ENCODE measurements at regions not wholly inside any gene's neighbourhood (a gene's known extent, or its start where the extent isn't known, plus 50 kb on each side); places are given as distances from the start of the nearest gene placed in this dataset.

DNA sequence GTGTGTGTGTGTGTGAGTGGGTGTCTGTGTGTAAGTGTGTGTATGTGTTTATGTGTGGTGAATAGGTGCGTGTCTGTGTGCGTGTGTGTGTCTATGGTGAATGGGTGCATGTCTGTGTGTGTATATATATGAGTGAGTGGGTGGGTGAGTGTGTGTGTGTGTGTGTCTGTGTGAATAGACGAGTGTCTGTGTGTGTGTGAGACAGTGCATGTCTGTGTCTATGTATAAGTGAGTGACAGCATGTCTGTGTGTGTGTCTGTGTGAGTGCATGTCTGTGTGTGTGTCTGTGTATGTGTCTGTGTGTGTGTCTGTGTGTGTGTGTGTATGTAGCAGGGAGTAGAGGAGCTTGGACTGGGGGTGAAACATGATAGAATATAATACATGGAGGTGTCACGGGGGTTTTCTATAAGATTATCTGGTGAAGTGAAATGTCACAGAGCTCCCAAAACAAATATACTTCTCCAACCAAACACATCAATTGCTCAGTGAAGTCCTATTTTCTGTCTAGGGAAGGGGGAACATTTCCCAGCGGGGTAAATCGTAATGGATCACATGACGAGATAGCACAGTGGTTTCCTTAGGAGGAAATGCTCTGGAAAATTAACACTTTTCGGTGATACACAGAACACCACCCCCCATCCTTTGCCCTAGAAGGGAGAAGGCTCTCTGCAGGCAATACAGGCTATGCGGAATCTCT, 723.3 kb upstream of the CELF2 start:
- TF ChIP-seq, protein P1, sequence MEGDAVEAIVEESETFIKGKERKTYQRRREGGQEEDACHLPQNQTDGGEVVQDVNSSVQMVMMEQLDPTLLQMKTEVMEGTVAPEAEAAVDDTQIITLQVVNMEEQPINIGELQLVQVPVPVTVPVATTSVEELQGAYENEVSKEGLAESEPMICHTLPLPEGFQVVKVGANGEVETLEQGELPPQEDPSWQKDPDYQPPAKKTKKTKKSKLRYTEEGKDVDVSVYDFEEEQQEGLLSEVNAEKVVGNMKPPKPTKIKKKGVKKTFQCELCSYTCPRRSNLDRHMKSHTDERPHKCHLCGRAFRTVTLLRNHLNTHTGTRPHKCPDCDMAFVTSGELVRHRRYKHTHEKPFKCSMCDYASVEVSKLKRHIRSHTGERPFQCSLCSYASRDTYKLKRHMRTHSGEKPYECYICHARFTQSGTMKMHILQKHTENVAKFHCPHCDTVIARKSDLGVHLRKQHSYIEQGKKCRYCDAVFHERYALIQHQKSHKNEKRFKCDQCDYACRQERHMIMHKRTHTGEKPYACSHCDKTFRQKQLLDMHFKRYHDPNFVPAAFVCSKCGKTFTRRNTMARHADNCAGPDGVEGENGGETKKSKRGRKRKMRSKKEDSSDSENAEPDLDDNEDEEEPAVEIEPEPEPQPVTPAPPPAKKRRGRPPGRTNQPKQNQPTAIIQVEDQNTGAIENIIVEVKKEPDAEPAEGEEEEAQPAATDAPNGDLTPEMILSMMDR (IDR thresholded peaks at IDR 0.05) = no peak
- TF ChIP-seq POLR2A (IDR thresholded peaks at IDR 0.05) = no peak
- no peak for TF ChIP-seq POLR2AphosphoS5 (IDR thresholded peaks at IDR 0.05; ENCODE audit: insufficient read depth in 1 of 2, low read depth in 1 of 2)
- DNase-seq (ENCODE audit: extremely low spot score in 2 of 2) = no peak
- H3K27ac ChIP-seq = no peak overlapping the region
- no peaks in the 10 kb centered on the region for H3K4me1 ChIP-seq
- no peaks in the 10 kb centered on the region for H3K27me3 ChIP-seq
- H3K4me3 ChIP-seq = no peak overlapping the region
- H3K9me3 ChIP-seq = no peaks in the 10 kb centered on the region
- no peaks in the 10 kb centered on the region for H3K36me3 ChIP-seq
- intact Hi-C loops (cut with DNase I) = no loop called here

- no peak for DNase-seq (ENCODE audit: extremely low spot score in 2 of 2)
- H3K4me3 ChIP-seq = no peak overlapping the region
- H3K9me3 ChIP-seq = no peaks in the 10 kb centered on the region
- H3K27ac ChIP-seq = no peak overlapping the region
- no peaks in the 10 kb centered on the region for H3K36me3 ChIP-seq
- TF ChIP-seq, protein P1 (IDR thresholded peaks at IDR 0.05) = no peak
- TF ChIP-seq POLR2A (IDR thresholded peaks at IDR 0.05) (no peak), POLR2AphosphoS5 (IDR thresholded peaks at IDR 0.05; ENCODE audit: insufficient read depth in 1 of 2, low read depth in 1 of 2) (no peak)
- intact Hi-C loops (cut with DNase I) = no loop called here
- H3K4me1 ChIP-seq = no peaks in the 10 kb centered on the region
- H3K27me3 ChIP-seq = no peaks in the 10 kb centered on the region
Measured at GRCh38 chr10:10294881-10295529, 722.7 kb upstream of the CELF2 start.

GRCh38 chr10:10295537-10295936, 722.1 kb upstream of the CELF2 start:
- no peaks in the 10 kb centered on the region for H3K9me3 ChIP-seq
- no peak for DNase-seq (ENCODE audit: extremely low spot score in 2 of 2)
- no peak for TF ChIP-seq POLR2A (IDR thresholded peaks at IDR 0.05)
- TF ChIP-seq POLR2AphosphoS5 (IDR thresholded peaks at IDR 0.05; ENCODE audit: insufficient read depth in 1 of 2, low read depth in 1 of 2) = no peak
- TF ChIP-seq, protein P1 (IDR thresholded peaks at IDR 0.05) = no peak
- H3K27ac ChIP-seq = no peak overlapping the region
- H3K4me1 ChIP-seq = no peaks in the 10 kb centered on the region
- H3K36me3 ChIP-seq = no peaks in the 10 kb centered on the region
- H3K27me3 ChIP-seq = no peaks in the 10 kb centered on the region
- no peak overlapping the region for H3K4me3 ChIP-seq
- intact Hi-C loops (cut with DNase I) = no loop called here

DNA sequence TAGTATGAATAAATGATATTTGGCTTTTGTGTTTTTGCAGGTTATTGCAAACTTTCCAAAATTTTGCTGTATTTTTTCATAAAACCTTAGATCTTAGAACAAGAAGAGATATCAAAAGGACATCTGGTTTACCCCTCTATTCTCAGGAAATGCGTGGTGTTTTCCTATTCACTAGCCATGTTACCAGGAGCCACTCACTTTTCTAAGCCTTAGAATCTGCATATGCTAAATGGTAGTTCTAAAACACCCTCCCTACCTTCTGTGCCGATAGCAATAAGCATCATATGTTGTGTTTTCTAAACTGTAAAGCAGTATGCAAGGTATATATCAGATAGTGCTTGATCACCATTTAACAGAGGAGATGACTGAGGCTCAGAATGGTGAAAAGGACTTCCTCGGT, 715.0 kb upstream of the CELF2 start:
- Histone ChIP-seq H3K4me3 (no peak overlapping the region), H3K9me3 (no peaks in the 10 kb centered on the region), H3K27me3 (no peaks in the 10 kb centered on the region), H3K4me1 (no peaks in the 10 kb centered on the region), H3K36me3 (no peaks in the 10 kb centered on the region), H3K27ac (no peak overlapping the region)
- intact Hi-C loops (cut with DNase I) = no loop called here
- no peak for DNase-seq (ENCODE audit: extremely low spot score in 2 of 2)
- TF ChIP-seq, protein P1 (IDR thresholded peaks at IDR 0.05) = no peak
- TF ChIP-seq POLR2A (IDR thresholded peaks at IDR 0.05) = no peak
- TF ChIP-seq POLR2AphosphoS5 (IDR thresholded peaks at IDR 0.05; ENCODE audit: insufficient read depth in 1 of 2, low read depth in 1 of 2) = no peak

DNA sequence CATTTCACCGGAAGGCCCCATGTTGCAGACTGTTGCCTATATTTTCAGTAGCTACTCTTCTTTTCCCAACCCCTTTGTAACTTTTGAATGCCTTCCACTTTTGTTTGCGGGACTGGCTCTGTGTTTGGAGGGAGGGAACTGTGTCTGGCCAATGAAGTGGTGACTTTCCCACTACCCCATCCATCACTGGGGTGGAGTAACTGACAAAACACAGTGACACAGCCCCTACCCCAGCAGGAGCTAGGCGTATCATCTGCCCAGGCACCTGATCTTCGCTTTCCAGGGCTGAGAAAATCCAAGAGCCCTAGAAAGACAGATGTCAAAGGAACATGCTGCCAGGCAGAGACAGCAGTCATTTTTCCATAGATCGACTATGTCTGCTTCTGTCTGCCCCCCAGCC, 710.6 kb upstream of the CELF2 start:
- H3K9me3 ChIP-seq = no peaks in the 10 kb centered on the region
- H3K36me3 ChIP-seq = no peaks in the 10 kb centered on the region
- H3K27me3 ChIP-seq = no peaks in the 10 kb centered on the region
- intact Hi-C loops (cut with DNase I) = no loop called here
- H3K27ac ChIP-seq = no peak overlapping the region
- H3K4me3 ChIP-seq = no peak overlapping the region
- H3K4me1 ChIP-seq = no peaks in the 10 kb centered on the region
- no peak for DNase-seq (ENCODE audit: extremely low spot score in 2 of 2)
- TF ChIP-seq POLR2AphosphoS5 (IDR thresholded peaks at IDR 0.05; ENCODE audit: insufficient read depth in 1 of 2, low read depth in 1 of 2) = no peak
- no peak for TF ChIP-seq POLR2A (IDR thresholded peaks at IDR 0.05)
- TF ChIP-seq, protein P1 (IDR thresholded peaks at IDR 0.05) = no peak
